ENCODE measurements at regions not wholly inside any gene's neighbourhood (a gene's known extent, or its start where the extent isn't known, plus 50 kb on each side); places are given as distances from the start of the nearest gene placed in this dataset.
"Not testable (repeated sequence)": the region's sequence is repeated elsewhere in the genome, so short reads cannot be mapped to it uniquely, and the experiment has no call there.

GRCh38 chr3:15929944-15930571 is 132.3 kb upstream of the ANKRD28 start:
- POLR2A ChIA-PET = no interaction called here
- TF ChIP-seq CTBP1 (IDR thresholded peaks at IDR 0.05; ENCODE audit: borderline replicate concordance) = no peak
- no peak for TF ChIP-seq PKNOX1 (IDR thresholded peaks at IDR 0.05)
- CTCF ChIA-PET = no interaction called here
- no peak for DNase-seq (ENCODE audit: extremely low spot score)

GRCh38 chr3:15932348-15933300 is 134.8 kb upstream of the ANKRD28 start:
- POLR2A ChIA-PET = no interaction called here
- TF ChIP-seq FOXA1 (IDR thresholded peaks at IDR 0.05) = no peak
- no peak for TF ChIP-seq LEF1 (IDR thresholded peaks at IDR 0.05; ENCODE audit: borderline replicate concordance)
- TF ChIP-seq FOXM1 (IDR thresholded peaks at IDR 0.05; ENCODE audit: borderline replicate concordance) = no peak
- TF ChIP-seq SP1 (IDR thresholded peaks at IDR 0.05) = no peak
- no peak for DNase-seq (ENCODE audit: extremely low spot score)
- CTCF ChIA-PET = interaction anchor here (1.1 kb wide), 1 partner anchor 21 kb away, joined by 3 read pairs; no protein-coding TSS in a partner anchor

- TF ChIP-seq ARNT (IDR thresholded peaks at IDR 0.05) (no peak), FOXA1 (IDR thresholded peaks at IDR 0.05) (no peak), FOXK2 (IDR thresholded peaks at IDR 0.05) (no peak), PKNOX1 (IDR thresholded peaks at IDR 0.05) (no peak), TARDBP (IDR thresholded peaks at IDR 0.05) (no peak), L3MBTL2 (conservative IDR thresholded peaks at IDR 0.05) (no peak), LEF1 (IDR thresholded peaks at IDR 0.05; ENCODE audit: borderline replicate concordance) (no peak), ZNF384 (IDR thresholded peaks at IDR 0.05) (no peak), SUZ12 (IDR thresholded peaks at IDR 0.05) (no peak)
- POLR2A ChIA-PET = no interaction called here
- no peak for DNase-seq (ENCODE audit: extremely low spot score)
- CTCF ChIA-PET = no interaction called here
These were observed 135.8 kb upstream of the ANKRD28 start for GRCh38 chr3:15933439-15934139.

GRCh38 chr3:15934389-15935195 is 136.8 kb upstream of the ANKRD28 start:
- no peak for DNase-seq (ENCODE audit: extremely low spot score)
- ChIA-PET POLR2A (no interaction called here), CTCF (no interaction called here)
- TF ChIP-seq TARDBP (IDR thresholded peaks at IDR 0.05) (no peak), CTBP1 (IDR thresholded peaks at IDR 0.05; ENCODE audit: borderline replicate concordance) (no peak), ARNT (IDR thresholded peaks at IDR 0.05) (no peak), FOXM1 (IDR thresholded peaks at IDR 0.05; ENCODE audit: borderline replicate concordance) (no peak), NFRKB (IDR thresholded peaks at IDR 0.05) (no peak), ZNF384 (IDR thresholded peaks at IDR 0.05) (no peak), SP1 (IDR thresholded peaks at IDR 0.05) (no peak), FOXK2 (IDR thresholded peaks at IDR 0.05) (no peak), L3MBTL2 (conservative IDR thresholded peaks at IDR 0.05) (no peak), FOXA1 (IDR thresholded peaks at IDR 0.05) (no peak), LEF1 (IDR thresholded peaks at IDR 0.05; ENCODE audit: borderline replicate concordance) (no peak), HDGF (IDR thresholded peaks at IDR 0.05; ENCODE audit: borderline replicate concordance) (no peak), BHLHE40 (IDR thresholded peaks at IDR 0.05; ENCODE audit: borderline replicate concordance) (no peak), SUZ12 (IDR thresholded peaks at IDR 0.05) (no peak), ELF4 (IDR thresholded peaks at IDR 0.05) (no peak)

- ChIA-PET CTCF (no interaction called here), POLR2A (no interaction called here)
- TF ChIP-seq LEF1 (IDR thresholded peaks at IDR 0.05; ENCODE audit: borderline replicate concordance) = no peak
- no peak for TF ChIP-seq FOXM1 (IDR thresholded peaks at IDR 0.05; ENCODE audit: borderline replicate concordance)
- DNase-seq (ENCODE audit: extremely low spot score) = no peak
These were observed 138.5 kb upstream of the ANKRD28 start for GRCh38 chr3:15936312-15936711.

- ChIA-PET POLR2A (no interaction called here), CTCF (no interaction called here)
- TF ChIP-seq SUZ12 (IDR thresholded peaks at IDR 0.05) = no peak
- TF ChIP-seq TARDBP (IDR thresholded peaks at IDR 0.05) = no peak
- no peak for TF ChIP-seq FOXA1 (IDR thresholded peaks at IDR 0.05)
- TF ChIP-seq HDGF (IDR thresholded peaks at IDR 0.05; ENCODE audit: borderline replicate concordance) = no peak
- no peak for TF ChIP-seq CTBP1 (IDR thresholded peaks at IDR 0.05; ENCODE audit: borderline replicate concordance)
- DNase-seq (ENCODE audit: extremely low spot score) = no peak
These were observed 142.9 kb upstream of the ANKRD28 start for GRCh38 chr3:15940641-15941040.

- DNase-seq (ENCODE audit: extremely low spot score); CTCF ChIA-PET; POLR2A ChIA-PET: not testable (repeated sequence)
These were observed 143.7 kb upstream of the ANKRD28 start for GRCh38 chr3:15941457-15941856.

Data from HEK293T (cell line).